Activated CD4-positive, alpha-beta T cell treated with anti-CD3 and anti-CD28 coated beads, Interleukin-2, amount 10 ng/mL, durations not matched to agents 7 days and 5 days (primary cell): ENCODE measurements at regions not wholly inside any gene's neighbourhood (a gene's known extent, or its start where the extent isn't known, plus 50 kb on each side); places are given as distances from the start of the nearest gene placed in this dataset.
"Not testable (repeated sequence)": the region's sequence is repeated elsewhere in the genome, so short reads cannot be mapped to it uniquely, and the experiment has no call there.

Source experiments
- CTCF ChIA-PET: fragments of 350-600 bp; sonication (Branson Sonifier 250); formaldehyde crosslinking; loops from one replicate; lab custom pipeline; 2021; ENCODE audit warnings: antibody characterized with exemption; lab: Charles Lee
- POLR2A ChIA-PET: fragments of 350-600 bp; sonication (Branson Sonifier 250); formaldehyde crosslinking; loops from one replicate; lab custom pipeline; 2021; ENCODE audit warnings: antibody characterized with exemption; lab: Charles Lee
- DNase-seq: peaks from one replicate; pipeline ENCODE4 v3.0.0-alpha.2; 2020
- H3K27ac Mint-ChIP-seq: one replicate; pipeline ENCODE4 v1.8.0; 2021; ENCODE audit warnings: mild to moderate bottlenecking, moderate library complexity, mixed read lengths
- H3K27me3 Mint-ChIP-seq: one replicate; pipeline ENCODE4 v1.8.0; 2021; ENCODE audit warnings: mixed read lengths
- H3K36me3 Mint-ChIP-seq: one replicate; pipeline ENCODE4 v1.8.0; 2021; ENCODE audit warnings: low read depth, mixed read lengths
- H3K4me1 Mint-ChIP-seq: one replicate; pipeline ENCODE4 v1.8.0; 2021; ENCODE audit warnings: mixed read lengths
- H3K4me3 Mint-ChIP-seq: one replicate; pipeline ENCODE4 v1.8.0; 2021; ENCODE audit warnings: mild to moderate bottlenecking, moderate library complexity, mixed read lengths
- H3K9me3 Mint-ChIP-seq: one replicate; pipeline ENCODE4 v1.8.0; 2021; ENCODE audit warnings: mixed read lengths

DNA sequence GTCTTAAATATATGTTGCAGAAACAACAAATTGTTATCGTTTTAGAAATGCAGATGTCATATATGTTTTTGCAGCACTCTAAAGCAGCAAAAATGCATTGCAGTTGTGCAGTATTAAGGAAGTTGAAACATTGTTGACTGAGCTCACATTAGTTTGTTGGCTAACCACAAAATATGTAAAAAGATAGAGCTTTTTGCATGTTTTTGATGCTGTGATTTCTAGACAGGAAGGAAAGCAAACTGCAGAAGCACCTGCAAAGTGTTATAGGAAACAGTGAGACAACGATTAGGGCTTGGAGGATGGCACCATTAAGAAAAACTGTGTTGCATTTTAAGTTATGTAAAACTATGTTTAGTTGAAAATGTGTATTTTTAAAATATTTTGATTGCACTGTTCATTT is 366.7 kb downstream of the SRGAP2C start:
- Mint-ChIP-seq H3K27ac (peak overlapping the region; percentile 58), H3K9me3 (peaks cover 12% of the 10 kb centered on the region), H3K4me3 (peak overlapping the region; percentile 20), H3K4me1 (peaks cover 36% of the 10 kb centered on the region)
- CTCF ChIA-PET, POLR2A ChIA-PET, H3K36me3 Mint-ChIP-seq, H3K27me3 Mint-ChIP-seq: not testable (repeated sequence)
- DNase-seq = peak; percentile 36

DNA sequence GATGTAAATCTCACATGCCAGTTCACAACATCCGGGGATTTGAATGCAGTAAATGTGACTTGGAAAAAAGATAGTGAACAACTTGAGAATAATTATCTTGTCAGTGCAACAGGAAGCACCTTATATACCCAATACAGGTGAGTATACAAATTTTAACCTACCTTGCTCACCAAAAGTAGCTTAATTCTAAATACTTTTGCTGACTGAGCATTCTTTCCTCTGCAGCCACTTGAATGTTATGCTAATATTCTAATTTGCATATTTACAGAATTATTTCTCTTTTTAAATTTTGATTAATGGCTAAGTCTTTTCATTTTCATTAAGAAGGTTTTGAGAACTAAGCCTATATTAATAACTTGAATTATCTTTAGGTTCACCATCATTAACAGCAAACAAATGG is 371.8 kb downstream of the SRGAP2C start:
- H3K4me3 Mint-ChIP-seq, H3K36me3 Mint-ChIP-seq, DNase-seq, H3K9me3 Mint-ChIP-seq, H3K27ac Mint-ChIP-seq, POLR2A ChIA-PET, CTCF ChIA-PET, H3K27me3 Mint-ChIP-seq: not testable (repeated sequence)
- peaks cover 25% of the 10 kb centered on the region for H3K4me1 Mint-ChIP-seq

DNA sequence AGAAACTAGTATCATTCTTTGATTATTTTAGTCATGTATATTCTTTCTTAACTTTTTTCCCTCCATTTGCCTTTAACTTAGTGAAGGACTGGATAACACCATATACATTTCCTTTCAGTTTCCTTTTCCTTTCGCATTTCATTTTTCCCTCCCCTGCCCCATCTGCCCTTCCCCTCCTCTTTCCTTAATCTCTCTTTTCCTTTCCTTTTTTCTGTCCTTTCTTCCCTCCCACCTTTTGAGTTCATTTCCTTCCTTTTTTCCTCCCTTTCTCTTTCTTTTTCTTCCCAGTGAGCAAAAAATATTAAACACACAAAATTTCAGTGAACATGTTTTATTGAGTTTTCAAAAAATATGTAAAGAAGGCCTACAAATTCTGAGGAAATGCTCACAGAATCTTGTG is 373.3 kb downstream of the SRGAP2C start:
- CTCF ChIA-PET, H3K27ac Mint-ChIP-seq, POLR2A ChIA-PET, H3K9me3 Mint-ChIP-seq, DNase-seq, H3K4me3 Mint-ChIP-seq, H3K36me3 Mint-ChIP-seq, H3K27me3 Mint-ChIP-seq: not testable (repeated sequence)
- H3K4me1 Mint-ChIP-seq = peaks cover 12% of the 10 kb centered on the region

DNA sequence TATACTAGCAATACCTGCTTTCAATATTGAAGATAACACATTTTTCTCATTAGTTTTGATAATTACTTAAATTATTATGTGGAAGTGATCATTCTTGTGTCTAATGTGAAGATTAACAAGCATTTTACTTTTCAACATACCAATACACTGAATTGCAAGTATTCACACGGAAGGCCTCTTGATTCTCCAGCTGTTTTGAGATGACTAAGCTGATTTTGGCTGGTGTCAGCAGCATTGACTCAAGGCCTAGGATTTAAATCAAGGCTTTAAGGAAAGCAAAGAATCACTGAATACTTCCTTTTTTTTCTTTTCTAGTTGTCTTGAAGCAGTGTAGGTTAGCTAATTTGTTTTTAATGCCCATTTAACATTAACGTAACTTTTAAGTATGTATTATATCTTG is 373.7 kb downstream of the SRGAP2C start:
- no peaks in the 10 kb centered on the region for H3K27me3 Mint-ChIP-seq
- peaks cover 6% of the 10 kb centered on the region for H3K36me3 Mint-ChIP-seq
- H3K4me1 Mint-ChIP-seq = peaks cover 10% of the 10 kb centered on the region
- H3K27ac Mint-ChIP-seq = no peak overlapping the region
- POLR2A ChIA-PET = no interaction called here
- DNase-seq = no peak
- no peaks in the 10 kb centered on the region for H3K9me3 Mint-ChIP-seq
- CTCF ChIA-PET = no interaction called here
- H3K4me3 Mint-ChIP-seq = no peak overlapping the region

DNA sequence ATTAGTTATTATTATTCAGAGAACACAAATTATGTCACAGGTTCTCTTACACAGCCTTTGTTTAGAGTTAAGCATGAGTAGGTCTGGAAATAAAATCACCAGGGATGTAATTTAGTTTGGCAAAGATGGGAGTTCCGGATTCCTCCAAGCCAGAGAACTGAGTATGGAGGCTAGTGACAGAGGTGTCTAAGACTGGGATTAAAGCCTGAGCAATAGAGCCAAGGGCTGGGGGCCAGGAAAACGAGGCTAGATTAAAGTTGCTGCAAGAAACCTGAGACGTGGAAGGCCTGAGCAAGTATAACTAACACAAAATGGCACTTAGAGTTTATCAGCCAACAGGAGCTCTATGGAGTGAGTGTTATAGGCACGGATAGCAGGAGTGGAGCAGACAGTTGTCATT is 381.6 kb downstream of the SRGAP2C start:
- no peaks in the 10 kb centered on the region for H3K9me3 Mint-ChIP-seq
- H3K4me1 Mint-ChIP-seq = peaks cover 6% of the 10 kb centered on the region
- no peak for DNase-seq
- ChIA-PET CTCF (no interaction called here), POLR2A (no interaction called here)
- no peak overlapping the region for H3K4me3 Mint-ChIP-seq
- no peaks in the 10 kb centered on the region for H3K27me3 Mint-ChIP-seq
- H3K36me3 Mint-ChIP-seq = peaks cover 4% of the 10 kb centered on the region
- H3K27ac Mint-ChIP-seq = no peak overlapping the region

DNA sequence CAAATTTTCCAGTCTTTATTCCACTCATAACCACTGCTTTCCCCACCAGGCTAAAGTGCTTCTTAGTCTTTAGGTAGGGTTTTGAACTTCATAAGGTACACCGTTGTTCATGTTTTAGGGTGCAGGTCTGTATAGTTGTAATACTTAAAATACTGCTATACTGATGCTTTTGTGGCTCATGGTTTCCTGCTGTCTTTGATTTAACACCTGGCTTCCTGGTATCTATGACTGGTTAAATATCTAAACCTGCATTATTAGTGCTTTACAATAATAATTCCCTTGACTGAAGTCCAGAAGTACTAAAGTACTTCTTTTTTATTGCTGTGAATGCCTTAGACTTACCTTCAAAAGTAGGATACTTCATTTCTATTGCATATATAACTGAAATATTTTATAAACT is 384.7 kb downstream of the SRGAP2C start:
- Mint-ChIP-seq H3K4me1 (peaks cover 6% of the 10 kb centered on the region), H3K27ac (no peak overlapping the region), H3K36me3 (peaks cover 13% of the 10 kb centered on the region), H3K9me3 (peaks cover 1% of the 10 kb centered on the region), H3K27me3 (no peaks in the 10 kb centered on the region), H3K4me3 (no peak overlapping the region)
- ChIA-PET POLR2A (no interaction called here), CTCF (no interaction called here)
- no peak for DNase-seq

DNA sequence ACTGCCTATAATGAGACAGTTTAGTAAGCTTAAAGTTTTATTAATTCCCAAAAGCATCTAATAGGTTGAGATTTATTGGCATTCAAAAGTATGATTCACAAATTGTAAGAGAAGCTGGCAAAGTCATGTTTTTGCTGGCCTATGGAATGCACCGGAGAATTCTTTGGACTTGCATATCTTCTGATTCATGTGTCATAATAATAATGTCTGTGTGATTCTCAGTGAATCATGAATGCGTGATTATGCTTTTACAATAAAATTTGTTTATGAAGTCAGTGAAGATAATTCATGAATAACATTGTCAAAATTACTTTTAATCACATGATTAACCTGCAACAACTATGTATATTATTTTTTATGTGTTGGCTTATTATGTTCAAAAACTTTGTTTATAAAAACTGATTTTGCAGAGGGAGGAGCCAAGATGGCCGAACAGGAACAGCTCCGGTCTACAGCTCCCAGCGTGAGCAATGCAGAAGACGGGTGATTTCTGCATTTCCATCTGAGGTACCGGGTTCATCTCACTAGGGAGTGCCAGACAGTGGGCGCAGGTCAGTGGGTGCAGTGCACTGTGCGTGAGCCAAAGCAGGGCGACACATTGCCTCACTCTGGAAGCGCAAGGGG is 389.2 kb downstream of the SRGAP2C start:
- H3K4me3 Mint-ChIP-seq, DNase-seq, H3K27ac Mint-ChIP-seq, H3K27me3 Mint-ChIP-seq, CTCF ChIA-PET, H3K4me1 Mint-ChIP-seq, POLR2A ChIA-PET: not testable (repeated sequence)
- peaks cover 13% of the 10 kb centered on the region for H3K9me3 Mint-ChIP-seq
- H3K36me3 Mint-ChIP-seq = peaks cover 22% of the 10 kb centered on the region

DNA sequence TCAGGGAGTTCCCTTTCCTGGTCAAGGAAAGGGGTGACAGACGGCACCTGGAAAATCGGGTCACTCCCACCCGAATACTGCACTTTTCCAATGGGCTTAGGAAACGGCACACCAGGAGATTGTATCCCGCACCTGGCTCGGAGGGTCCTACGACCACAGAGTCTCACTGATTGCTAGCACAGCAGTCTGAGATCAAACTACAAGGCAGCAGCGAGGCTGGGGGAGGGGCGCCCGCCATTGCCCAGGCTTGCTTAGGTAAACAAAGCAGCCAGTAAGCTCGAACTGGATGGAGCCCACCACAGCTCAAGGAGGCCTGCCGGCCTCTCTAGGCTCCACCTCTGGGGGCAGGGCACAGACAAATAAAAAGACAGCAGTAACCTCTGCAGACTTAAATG is 389.7 kb downstream of the SRGAP2C start:
- CTCF ChIA-PET, POLR2A ChIA-PET, H3K4me1 Mint-ChIP-seq: not testable (repeated sequence)

DNA sequence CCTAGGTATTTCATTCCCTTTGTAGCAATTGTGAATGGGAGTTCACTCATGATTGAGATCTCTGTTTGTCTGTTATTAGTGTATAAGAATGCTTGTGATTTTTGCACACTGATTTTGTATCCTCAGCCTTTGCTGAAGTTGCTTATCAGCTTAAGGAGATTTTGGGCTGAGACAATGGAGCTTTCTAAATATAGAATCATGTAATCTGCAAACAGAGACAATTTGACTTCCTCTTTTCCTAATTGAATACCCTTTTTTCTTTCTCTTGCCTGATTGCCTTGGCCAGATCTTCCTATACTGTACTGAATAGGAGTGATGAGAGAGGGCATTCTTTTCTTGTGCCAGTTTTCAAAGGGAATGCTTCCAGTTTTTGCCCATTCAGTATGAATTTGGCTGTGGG is 398.1 kb downstream of the SRGAP2C start:
- CTCF ChIA-PET, H3K27ac Mint-ChIP-seq, H3K4me3 Mint-ChIP-seq, POLR2A ChIA-PET, H3K27me3 Mint-ChIP-seq, DNase-seq: not testable (repeated sequence)
- Mint-ChIP-seq H3K4me1 (peaks cover 11% of the 10 kb centered on the region), H3K9me3 (peaks cover 27% of the 10 kb centered on the region), H3K36me3 (peaks cover 20% of the 10 kb centered on the region)

More for the DNA sequence above, 389.7 kb downstream of the SRGAP2C start:
- not testable (repeated sequence) for H3K27me3 Mint-ChIP-seq, DNase-seq, H3K4me3 Mint-ChIP-seq, H3K27ac Mint-ChIP-seq
- Mint-ChIP-seq H3K9me3 (peaks cover 14% of the 10 kb centered on the region), H3K36me3 (peaks cover 22% of the 10 kb centered on the region)

DNA sequence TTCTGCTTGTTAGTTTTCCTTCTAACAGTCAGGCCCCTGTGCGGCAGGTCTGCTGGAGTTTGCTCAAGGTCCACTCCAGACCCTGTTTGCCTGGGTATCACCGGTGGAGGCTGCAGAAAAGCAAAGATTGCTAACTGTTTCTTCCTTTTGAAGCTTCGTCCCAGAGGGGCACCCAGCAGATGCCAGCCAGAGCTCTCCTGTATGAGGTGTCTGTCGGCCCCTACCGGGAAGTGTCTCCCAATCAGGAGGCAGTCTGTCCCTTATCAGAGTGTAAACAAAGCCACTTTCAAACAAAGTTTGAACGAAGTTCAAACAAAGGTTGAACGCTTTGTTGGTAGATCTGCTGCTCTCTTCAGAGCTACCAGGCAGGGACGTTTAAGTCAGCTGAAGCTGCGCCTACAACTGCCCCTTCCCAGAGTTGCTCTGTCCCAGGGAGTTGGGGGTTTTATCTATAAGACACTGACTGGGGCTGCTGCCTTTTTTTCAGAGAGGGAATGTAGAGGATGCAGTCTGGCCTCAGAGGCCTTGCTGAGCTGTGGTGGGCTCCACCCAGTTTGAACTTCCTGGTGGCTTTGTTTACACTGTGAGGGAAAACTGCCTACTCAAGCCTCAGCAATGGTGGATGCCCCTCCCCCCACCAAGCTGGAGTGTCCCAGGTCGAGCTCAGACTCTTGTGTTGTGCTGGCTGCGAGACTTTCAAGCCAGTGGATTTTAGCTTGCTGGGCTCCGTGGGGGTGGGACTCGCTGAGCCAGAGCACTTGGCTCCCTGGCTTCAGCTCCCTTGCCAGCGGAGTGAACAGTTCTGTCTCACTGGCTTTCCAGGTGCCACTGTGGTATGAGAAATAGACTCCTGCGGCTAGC is 401.8 kb downstream of the SRGAP2C start:
- Mint-ChIP-seq H3K9me3 (peaks cover 21% of the 10 kb centered on the region), H3K27me3 (no peaks in the 10 kb centered on the region), H3K4me3 (no peak overlapping the region), H3K27ac (peak overlapping the region; percentile 84), H3K4me1 (peaks cover 11% of the 10 kb centered on the region), H3K36me3 (peaks cover 20% of the 10 kb centered on the region)
- ChIA-PET CTCF (no interaction called here), POLR2A (no interaction called here)
- DNase-seq = peak; percentile 7

DNA sequence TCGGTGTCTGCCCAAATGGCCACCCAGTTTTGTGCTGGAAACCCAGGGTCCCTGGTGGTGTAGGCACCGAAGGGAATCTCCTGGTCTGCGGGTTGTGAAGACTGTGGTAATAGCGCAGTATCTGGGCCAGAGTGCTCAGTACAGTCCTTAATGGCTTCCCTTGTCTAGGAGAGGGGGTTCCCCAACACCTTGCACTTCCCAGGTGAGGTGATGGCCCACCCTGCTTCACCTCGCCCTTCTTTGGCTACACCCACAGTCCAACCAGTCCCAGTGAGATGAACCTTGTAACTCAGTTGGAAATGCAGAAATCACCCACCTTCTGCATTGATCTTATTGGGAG is 402.4 kb downstream of the SRGAP2C start:
- no peak for DNase-seq
- Mint-ChIP-seq H3K9me3 (peaks cover 20% of the 10 kb centered on the region), H3K4me3 (no peak overlapping the region), H3K27me3 (no peaks in the 10 kb centered on the region), H3K36me3 (peaks cover 19% of the 10 kb centered on the region), H3K4me1 (peaks cover 11% of the 10 kb centered on the region), H3K27ac (no peak overlapping the region)
- ChIA-PET POLR2A (no interaction called here), CTCF (no interaction called here)

DNA sequence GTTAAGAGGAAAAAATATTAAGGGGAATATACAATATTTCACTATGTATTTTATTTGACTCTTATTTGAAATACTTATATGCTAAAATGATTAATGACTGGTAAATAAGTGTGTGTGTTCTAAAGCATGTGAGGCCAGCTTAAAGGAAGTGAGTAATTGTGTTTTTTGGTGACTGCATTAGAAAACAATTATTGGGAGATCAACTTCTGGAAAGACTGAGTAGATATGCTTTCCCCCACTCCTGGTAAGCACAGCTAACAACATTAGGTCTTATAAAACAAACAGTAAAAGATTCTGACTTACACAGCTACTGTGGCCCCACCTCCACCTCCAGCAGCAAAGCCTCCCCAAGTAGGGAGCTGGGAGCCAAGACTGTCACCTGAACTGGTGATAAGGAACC is 403.0 kb downstream of the SRGAP2C start:
- H3K9me3 Mint-ChIP-seq = peaks cover 17% of the 10 kb centered on the region
- no peak for DNase-seq
- no peaks in the 10 kb centered on the region for H3K27me3 Mint-ChIP-seq
- H3K4me3 Mint-ChIP-seq = no peak overlapping the region
- peaks cover 19% of the 10 kb centered on the region for H3K36me3 Mint-ChIP-seq
- POLR2A ChIA-PET = no interaction called here
- H3K27ac Mint-ChIP-seq = no peak overlapping the region
- peaks cover 11% of the 10 kb centered on the region for H3K4me1 Mint-ChIP-seq
- CTCF ChIA-PET = no interaction called here

DNA sequence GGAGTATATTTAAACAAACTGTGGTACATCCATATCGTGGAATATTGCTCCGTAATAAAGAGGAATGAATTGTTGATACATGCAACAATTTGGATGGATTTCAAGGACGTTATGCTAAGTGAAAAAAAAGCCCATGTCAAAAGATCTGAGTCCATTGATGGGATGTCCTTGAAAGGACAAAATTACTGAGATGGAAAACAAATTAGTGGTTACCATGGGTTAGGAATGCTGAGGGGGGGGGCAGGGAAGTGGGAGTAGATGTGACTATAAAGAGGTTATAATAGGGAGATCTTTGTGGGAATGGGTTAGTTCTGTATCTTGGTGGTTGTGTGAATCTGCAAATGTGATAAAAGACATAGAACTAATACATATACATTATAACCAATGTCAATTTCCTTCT is 409.3 kb downstream of the SRGAP2C start:
- ChIA-PET CTCF (no interaction called here), POLR2A (no interaction called here)
- Mint-ChIP-seq H3K27ac (no peak overlapping the region), H3K27me3 (no peaks in the 10 kb centered on the region), H3K4me1 (no peaks in the 10 kb centered on the region), H3K9me3 (peaks cover 4% of the 10 kb centered on the region), H3K4me3 (no peak overlapping the region), H3K36me3 (peaks cover 9% of the 10 kb centered on the region)
- DNase-seq = no peak

DNA sequence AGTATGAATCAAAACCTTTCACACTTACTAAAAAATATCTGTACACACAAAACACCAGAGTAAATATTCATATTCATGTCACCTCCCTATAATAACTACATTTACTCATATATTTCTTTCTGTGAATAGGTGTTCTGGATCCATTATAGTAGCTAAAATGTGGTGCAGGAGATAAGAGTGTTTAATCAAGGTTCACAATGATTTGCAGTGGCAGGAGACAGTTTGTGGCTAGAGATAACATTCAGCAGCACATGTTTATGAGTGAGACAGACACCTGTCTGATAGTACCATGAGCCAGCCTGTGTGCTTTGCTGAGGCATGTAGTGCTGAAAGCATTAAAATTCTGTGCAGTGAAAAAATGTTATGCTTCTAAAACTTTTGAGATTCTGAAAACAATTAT is 410.3 kb downstream of the SRGAP2C start:
- H3K27ac Mint-ChIP-seq = no peak overlapping the region
- H3K27me3 Mint-ChIP-seq = no peaks in the 10 kb centered on the region
- CTCF ChIA-PET = no interaction called here

More for the DNA sequence above, 410.3 kb downstream of the SRGAP2C start:
- DNase-seq = no peak
- H3K36me3 Mint-ChIP-seq = peaks cover 11% of the 10 kb centered on the region
- no peaks in the 10 kb centered on the region for H3K4me1 Mint-ChIP-seq
- POLR2A ChIA-PET = no interaction called here
- H3K4me3 Mint-ChIP-seq = no peak overlapping the region
- peaks cover 4% of the 10 kb centered on the region for H3K9me3 Mint-ChIP-seq
